Stomach (tissue), 8 donors: ENCODE measurements at regions not wholly inside any gene's neighbourhood (a gene's known extent, or its start where the extent isn't known, plus 50 kb on each side); places are given as distances from the start of the nearest gene placed in this dataset.

Experiments
- DNase-seq, 2 donors: peaks; one replicate each; pipeline versions ENCODE4 v3.0.0 to v3.0.0-alpha.2; 2013 to 2019
- H3K27ac ChIP-seq, 5 donors: fragments of 200-600 bp in 4 of 5; sonication (generic) in 4 of 5; one replicate each; pipeline ENCODE4 v1.5.1; 2013 to 2019; ENCODE audit warnings: mild to moderate bottlenecking in 1 of 5, moderate library complexity in 1 of 5
- H3K27me3 ChIP-seq, 3 donors: fragments of 200-600 bp; sonication (generic); one replicate each; pipeline ENCODE4 v1.5.1; 2017 to 2019; ENCODE audit warnings: mixed run types in 1 of 3
- H3K36me3 ChIP-seq, 4 donors: fragments of 200-600 bp; sonication (generic); 1 replicate in 3 of 4; 2 replicates in 1 of 4; pipeline ENCODE4 v1.5.1; 2016 to 2019
- H3K4me1 ChIP-seq, 4 donors: fragments of 200-600 bp; sonication (generic); one replicate each; pipeline ENCODE4 v1.5.1; 2016 to 2019
- H3K4me3 ChIP-seq, 4 donors: fragments of 200-600 bp; sonication (generic) in 3 of 4; one replicate each; pipeline ENCODE4 v1.5.1; 2016 to 2019; ENCODE audit warnings: mild to moderate bottlenecking in 1 of 4
- H3K9me3 ChIP-seq, 4 donors: fragments of 200-600 bp; sonication (generic); one replicate each; pipeline ENCODE4 v1.5.1; 2016 to 2019
- CTCF ChIP-seq, 7 experiments: fragments of 450-650 bp in 4 of 7; fragments of 200-600 bp in 3 of 7; sonication (generic) in 3 of 7; IDR thresholded peaks; one replicate each; pipeline ENCODE4 v1.5.1; 2016 to 2019; ENCODE audit warnings: antibody characterized with exemption in 7 of 7, control low read depth in 2 of 7, mild to moderate bottlenecking in 1 of 7
- EP300 ChIP-seq: sonication (generic); formaldehyde crosslinking; IDR thresholded peaks from one replicate; pipeline ENCODE4 v1.6.1; 2017; ENCODE audit warnings: antibody characterized with exemption
- POLR2A ChIP-seq, 4 donors: fragments of 450-650 bp; IDR thresholded peaks; one replicate each; pipeline ENCODE4 v1.6.1; 2016; ENCODE audit warnings: antibody characterized with exemption in 4 of 4, control low read depth in 2 of 4, mild to moderate bottlenecking in 1 of 4, moderate library complexity in 1 of 4
- POLR2AphosphoS5 ChIP-seq, 3 donors: sonication (generic); formaldehyde crosslinking; IDR thresholded peaks; one replicate each; pipeline ENCODE4 v1.6.1; 2016; ENCODE audit warnings: antibody characterized with exemption in 3 of 3
- whole genome bisulfite sequencing, 5 donors: extraction: QIAGEN DNeasy Blood & Tissue Kit in 3 of 5; methylation state at CpG; one replicate each; pipeline versions ENCODE4 v1.1.5 to v1.1.7; 2013 to 2018; 5-methylcytosine and 5-hydroxymethylcytosine counted together
- intact Hi-C: fragments of 100-400 bp; cut with DNase I; formaldehyde crosslinking; loops from one replicate; pipeline ENCODE4 v1.15.1; 2023; ENCODE audit warnings: low total_unique reads
- donor health status: healthy with polysubstance abuse.
- donor health status: Bipolar disorder and iron deficiency.
- donor health status: healthy.

GRCh38 chr10:130941886-130942285, 369.6 kb downstream of the TCERG1L start:
- no peaks in the 10 kb centered on the region for H3K4me1 ChIP-seq
- intact Hi-C loops, result no loop called here
- H3K36me3 ChIP-seq, result no peaks in the 10 kb centered on the region
- H3K27ac ChIP-seq, result no peak overlapping the region
- peaks cover 0 to 43% (median 0%) of the 10 kb centered on the region in 3 donors for H3K27me3 ChIP-seq
- WGBS, 5 donors, result 65 to 77% (median 72%) methylated on average over 10 of the region's 10 CpGs
- no peak overlapping the region for H3K4me3 ChIP-seq
- TF ChIP-seq CTCF (IDR thresholded peaks at IDR 0.05) (no peak), POLR2AphosphoS5 (IDR thresholded peaks at IDR 0.05) (no peak), EP300 (no peak), POLR2A (IDR thresholded peaks at IDR 0.05) (no peak)
- DNase-seq, result no peak
- H3K9me3 ChIP-seq, result no peaks in the 10 kb centered on the region

DNA sequence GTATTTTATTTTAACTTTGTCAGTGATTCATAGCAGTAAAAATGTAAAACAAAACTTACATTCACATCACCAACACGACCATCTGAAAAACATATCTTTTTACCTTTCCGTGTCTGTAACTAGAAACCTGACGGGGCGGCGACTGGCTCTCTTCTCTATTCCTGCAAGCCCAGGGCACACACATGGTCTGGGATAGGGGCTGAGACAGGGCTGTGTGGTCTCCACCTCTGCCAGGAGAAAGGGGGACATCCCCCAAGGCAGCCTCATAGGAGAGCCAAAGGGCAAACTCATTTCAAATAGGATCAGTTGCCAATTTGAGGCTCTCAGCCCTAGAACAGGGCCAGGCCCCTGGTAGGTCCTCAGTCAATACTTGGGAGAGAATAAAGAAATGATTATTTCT, 359.4 kb downstream of the TCERG1L start:
- WGBS, 5 donors, result 89 to 96% (median 92%) methylated on average over 5 of the region's 5 CpGs
- intact Hi-C loops, result no loop called here
- TF ChIP-seq POLR2A (IDR thresholded peaks at IDR 0.05) (no peak), EP300 (no peak), CTCF (IDR thresholded peaks at IDR 0.05) (no peak), POLR2AphosphoS5 (IDR thresholded peaks at IDR 0.05) (no peak)

GRCh38 chr10:130954326-130954905, 357.1 kb downstream of the TCERG1L start:
- H3K36me3 ChIP-seq, result no peaks in the 10 kb centered on the region
- no peak overlapping the region for H3K4me3 ChIP-seq
- peak in 1 of 2 donors; percentile 16 for DNase-seq
- WGBS, 5 donors, result 49 to 70% (median 69%) methylated on average over 8 of the region's 8 CpGs
- no peak for TF ChIP-seq POLR2AphosphoS5 (IDR thresholded peaks at IDR 0.05)
- no peak for TF ChIP-seq POLR2A (IDR thresholded peaks at IDR 0.05)
- no peak for TF ChIP-seq EP300
- TF ChIP-seq CTCF (IDR thresholded peaks at IDR 0.05), result no peak
- H3K4me1 ChIP-seq, result no peaks in the 10 kb centered on the region
- intact Hi-C loops, result no loop called here
- peaks cover 0 to 26% (median 0%) of the 10 kb centered on the region in 3 donors for H3K27me3 ChIP-seq
- no peaks in the 10 kb centered on the region for H3K9me3 ChIP-seq
- no peak overlapping the region for H3K27ac ChIP-seq

More for the DNA sequence above, 359.4 kb downstream of the TCERG1L start:
- Histone ChIP-seq H3K27ac (no peak overlapping the region), H3K4me3 (no peak overlapping the region), H3K4me1 (no peaks in the 10 kb centered on the region), H3K36me3 (no peaks in the 10 kb centered on the region), H3K9me3 (no peaks in the 10 kb centered on the region), H3K27me3 (peaks cover 0 to 23% (median 0%) of the 10 kb centered on the region in 3 donors)
- DNase-seq, result no peak

DNA sequence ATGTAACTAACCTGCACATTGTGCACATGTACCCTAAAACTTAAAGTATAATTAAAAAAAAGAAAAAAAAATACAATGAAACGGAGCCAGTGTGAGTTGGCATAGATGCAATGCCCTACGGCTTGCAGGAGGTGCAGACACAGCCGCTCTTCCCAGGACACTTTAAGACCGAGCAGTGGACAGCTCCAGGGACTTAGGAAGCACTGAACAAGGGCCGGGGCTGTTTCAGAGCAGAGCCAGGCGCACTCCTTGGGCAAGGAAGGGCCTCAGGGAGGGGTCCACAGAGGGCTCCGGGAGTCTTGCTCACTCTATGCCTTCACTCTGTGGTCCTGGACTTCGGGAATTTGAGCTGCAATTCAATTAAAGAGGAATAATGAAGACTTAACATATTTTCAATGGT, 355.3 kb downstream of the TCERG1L start:
- 59 to 69% (median 61%) methylated on average over 8 of the region's 8 CpGs for WGBS, 5 donors
- TF ChIP-seq EP300, result no peak
- TF ChIP-seq POLR2AphosphoS5 (IDR thresholded peaks at IDR 0.05), result no peak
- TF ChIP-seq CTCF (IDR thresholded peaks at IDR 0.05), result no peak
- no peak for TF ChIP-seq POLR2A (IDR thresholded peaks at IDR 0.05)
- intact Hi-C loops, result no loop called here
- Histone ChIP-seq H3K36me3 (no peaks in the 10 kb centered on the region), H3K4me1 (no peaks in the 10 kb centered on the region), H3K27me3 (peaks cover 0 to 13% (median 0%) of the 10 kb centered on the region in 3 donors), H3K4me3 (no peak overlapping the region), H3K9me3 (no peaks in the 10 kb centered on the region), H3K27ac (no peak overlapping the region)
- DNase-seq, result no peak
